Activated CD8-positive, alpha-beta T cell treated with anti-CD3 and anti-CD28 coated beads for 36 hours (primary cell): ENCODE measurements at regions not wholly inside any gene's neighbourhood (a gene's known extent, or its start where the extent isn't known, plus 50 kb on each side); places are given as distances from the start of the nearest gene placed in this dataset.

Source experiments
- ATAC-seq: fragments of 200-7000 bp; cut with Tn5 transposase; one replicate; pipeline ENCODE4 v1.10.0; 2021; ENCODE audit warnings: mild to moderate bottlenecking, moderate library complexity
- CTCF ChIA-PET: fragments of 350-600 bp; sonication (Branson Sonifier 250); formaldehyde crosslinking; loops from one replicate; lab custom pipeline; 2021; ENCODE audit warnings: antibody characterized with exemption; lab: Charles Lee
- POLR2A ChIA-PET: fragments of 350-600 bp; sonication (Branson Sonifier 250); formaldehyde crosslinking; loops from one replicate; lab custom pipeline; 2021; ENCODE audit warnings: antibody characterized with exemption; lab: Charles Lee
- DNase-seq: peaks from one replicate; pipeline ENCODE4 v3.0.0-alpha.2; 2020
- H3K27ac Mint-ChIP-seq: one replicate; pipeline ENCODE4 v1.8.0; 2021; ENCODE audit warnings: mild to moderate bottlenecking, mixed read lengths
- H3K27me3 Mint-ChIP-seq: one replicate; pipeline ENCODE4 v1.8.0; 2021; ENCODE audit warnings: mixed read lengths
- H3K36me3 Mint-ChIP-seq: one replicate; pipeline ENCODE4 v1.8.0; 2021; ENCODE audit warnings: low read depth, mixed read lengths
- H3K4me1 Mint-ChIP-seq: one replicate; pipeline ENCODE4 v1.8.0; 2021; ENCODE audit warnings: low read depth, mixed read lengths
- H3K4me3 Mint-ChIP-seq: one replicate; pipeline ENCODE4 v1.8.0; 2021; ENCODE audit warnings: mild to moderate bottlenecking, moderate library complexity, mixed read lengths
- H3K9me3 Mint-ChIP-seq: one replicate; pipeline ENCODE4 v1.8.0; 2021; ENCODE audit warnings: mixed read lengths
- intact Hi-C: fragments of 100-400 bp; cut with micrococcal nuclease; formaldehyde crosslinking; loops from one replicate; pipeline ENCODE4 v1.10.0; 2022
- TF ChIP-seq, protein P1 (sequence below): fragments of 200-600 bp; IDR thresholded peaks from one replicate; pipeline ENCODE4 v1.8.0; 2022; ENCODE audit warnings: antibody characterized with exemption, mild to moderate bottlenecking

- Mint-ChIP-seq H3K9me3 (no peaks in the 10 kb centered on the region), H3K4me3 (no peak overlapping the region), H3K36me3 (no peaks in the 10 kb centered on the region), H3K27ac (no peak overlapping the region), H3K4me1 (no peaks in the 10 kb centered on the region), H3K27me3 (no peaks in the 10 kb centered on the region)
- ChIA-PET POLR2A (no interaction called here), CTCF (no interaction called here)
- DNase-seq = no peak
- ATAC-seq = no peak
- intact Hi-C loops = no loop called here
- TF ChIP-seq, protein P1, sequence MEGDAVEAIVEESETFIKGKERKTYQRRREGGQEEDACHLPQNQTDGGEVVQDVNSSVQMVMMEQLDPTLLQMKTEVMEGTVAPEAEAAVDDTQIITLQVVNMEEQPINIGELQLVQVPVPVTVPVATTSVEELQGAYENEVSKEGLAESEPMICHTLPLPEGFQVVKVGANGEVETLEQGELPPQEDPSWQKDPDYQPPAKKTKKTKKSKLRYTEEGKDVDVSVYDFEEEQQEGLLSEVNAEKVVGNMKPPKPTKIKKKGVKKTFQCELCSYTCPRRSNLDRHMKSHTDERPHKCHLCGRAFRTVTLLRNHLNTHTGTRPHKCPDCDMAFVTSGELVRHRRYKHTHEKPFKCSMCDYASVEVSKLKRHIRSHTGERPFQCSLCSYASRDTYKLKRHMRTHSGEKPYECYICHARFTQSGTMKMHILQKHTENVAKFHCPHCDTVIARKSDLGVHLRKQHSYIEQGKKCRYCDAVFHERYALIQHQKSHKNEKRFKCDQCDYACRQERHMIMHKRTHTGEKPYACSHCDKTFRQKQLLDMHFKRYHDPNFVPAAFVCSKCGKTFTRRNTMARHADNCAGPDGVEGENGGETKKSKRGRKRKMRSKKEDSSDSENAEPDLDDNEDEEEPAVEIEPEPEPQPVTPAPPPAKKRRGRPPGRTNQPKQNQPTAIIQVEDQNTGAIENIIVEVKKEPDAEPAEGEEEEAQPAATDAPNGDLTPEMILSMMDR = no peak
These were observed 380.0 kb downstream of the ACTL7B start for GRCh38 chr9:108475813-108476212.

DNA sequence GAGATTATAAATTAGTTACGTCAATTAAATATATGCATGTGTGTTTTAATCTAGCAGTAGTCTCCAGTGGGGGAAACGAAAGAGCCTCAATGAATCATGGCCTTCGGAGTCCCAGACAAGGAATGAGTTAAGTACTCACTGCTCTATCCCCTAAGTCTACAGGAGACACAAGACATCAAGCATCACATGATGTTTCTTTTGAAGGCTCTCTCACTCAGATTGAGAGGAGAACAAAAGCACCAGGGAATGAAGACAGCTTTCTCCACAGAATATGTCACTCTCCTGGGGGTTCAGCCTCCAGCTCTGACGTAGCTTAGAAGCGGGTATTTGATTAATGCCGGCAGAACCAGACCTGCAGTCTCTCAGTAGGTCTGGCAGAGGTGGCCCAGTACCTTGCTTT, 381.4 kb downstream of the ACTL7B start:
- Mint-ChIP-seq H3K27me3 (no peaks in the 10 kb centered on the region), H3K4me3 (no peak overlapping the region), H3K36me3 (no peaks in the 10 kb centered on the region), H3K4me1 (no peaks in the 10 kb centered on the region), H3K9me3 (no peaks in the 10 kb centered on the region), H3K27ac (no peak overlapping the region)
- CTCF ChIA-PET = no interaction called here
- intact Hi-C loops = no loop called here
- DNase-seq (no peak), ATAC-seq (no peak)
- TF ChIP-seq, protein P1 = no peak
- POLR2A ChIA-PET = no interaction called here

DNA sequence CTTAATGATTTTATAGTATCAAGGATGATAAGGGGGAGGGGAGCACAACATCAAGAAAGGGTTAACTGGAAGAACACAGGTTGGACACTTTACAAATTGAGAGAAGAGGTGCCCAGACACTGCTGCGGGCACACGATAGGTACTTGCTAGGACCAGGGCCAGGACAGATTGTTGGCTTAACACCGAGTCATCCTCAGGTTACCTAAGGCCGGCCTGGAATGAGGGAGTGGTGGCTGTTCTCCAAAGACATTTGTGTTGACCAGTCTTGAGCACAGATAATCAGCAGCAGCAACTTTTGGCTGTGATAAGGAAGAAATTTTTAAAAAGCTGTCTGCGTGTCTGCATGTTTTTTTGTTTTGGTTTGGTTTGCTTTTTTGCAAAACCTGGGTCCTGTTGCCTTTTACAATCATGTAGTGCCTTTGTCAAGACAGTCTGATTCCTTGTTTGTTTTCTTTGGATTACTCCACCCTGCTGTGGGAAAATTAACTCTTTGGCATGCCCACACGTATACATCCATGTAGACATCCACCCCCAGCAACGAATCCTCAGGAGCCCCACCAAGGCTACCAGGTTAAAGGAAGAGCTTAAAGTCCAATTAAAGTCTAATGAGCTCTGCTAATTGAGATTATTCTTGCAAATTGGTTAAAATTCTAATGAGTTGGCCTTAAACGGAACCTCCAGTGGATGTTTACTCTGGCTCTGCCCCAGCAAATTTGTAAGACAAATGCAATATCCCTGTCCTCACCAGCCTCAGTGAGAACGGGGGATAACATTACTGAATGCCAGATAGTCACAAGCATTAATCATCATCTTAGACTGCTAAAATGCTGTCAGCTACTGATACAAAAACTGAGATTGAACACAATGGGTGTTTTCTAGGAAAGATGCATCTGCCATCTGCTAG, 382.3 kb downstream of the ACTL7B start:
- no peaks in the 10 kb centered on the region for H3K4me1 Mint-ChIP-seq
- DNase-seq = no peak
- no peaks in the 10 kb centered on the region for H3K27me3 Mint-ChIP-seq
- H3K4me3 Mint-ChIP-seq = no peak overlapping the region
- CTCF ChIA-PET = no interaction called here
- intact Hi-C loops = no loop called here
- no peak overlapping the region for H3K27ac Mint-ChIP-seq
- TF ChIP-seq, protein P1 = no peak
- H3K9me3 Mint-ChIP-seq = no peaks in the 10 kb centered on the region
- POLR2A ChIA-PET = no interaction called here
- no peak for ATAC-seq
- no peaks in the 10 kb centered on the region for H3K36me3 Mint-ChIP-seq

GRCh38 chr9:108469654-108470053, 386.1 kb downstream of the ACTL7B start:
- DNase-seq (no peak), ATAC-seq (no peak)
- H3K27ac Mint-ChIP-seq = no peak overlapping the region
- CTCF ChIA-PET = interaction anchor here (1.5 kb wide), 1 partner anchor 294 kb away, joined by 3 read pairs; no protein-coding TSS in a partner anchor
- H3K4me1 Mint-ChIP-seq = no peaks in the 10 kb centered on the region
- no peaks in the 10 kb centered on the region for H3K36me3 Mint-ChIP-seq
- H3K9me3 Mint-ChIP-seq = no peaks in the 10 kb centered on the region
- H3K4me3 Mint-ChIP-seq = no peak overlapping the region
- POLR2A ChIA-PET = no interaction called here
- H3K27me3 Mint-ChIP-seq = no peaks in the 10 kb centered on the region
- TF ChIP-seq, protein P1 = no peak
- intact Hi-C loops = no loop called here

DNA sequence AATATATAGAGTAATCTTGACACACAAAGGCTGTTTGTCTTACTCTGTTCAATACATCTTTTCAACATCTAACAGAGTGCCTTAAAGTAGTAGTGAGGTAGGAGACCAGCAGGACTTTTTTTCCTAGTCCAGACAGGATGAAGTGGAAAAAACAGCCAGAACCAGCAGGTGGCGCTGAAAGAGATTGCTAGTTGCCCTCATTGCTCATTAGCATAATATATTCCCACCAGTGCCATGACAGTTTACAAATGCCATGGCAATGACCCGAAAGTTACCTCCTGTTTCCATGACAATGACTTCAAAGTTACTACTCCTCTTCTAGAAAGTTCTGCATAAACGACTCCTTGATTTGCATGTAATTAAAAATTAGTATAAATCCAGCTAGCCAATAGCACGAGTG, 387.4 kb downstream of the ACTL7B start:
- ChIA-PET CTCF (interaction anchor here (0.9 to 1.5 kb wide), 5 partner anchors 10 to 295 kb away, joined by 3 to 4 read pairs (median 3); no protein-coding TSS in a partner anchor), POLR2A (no interaction called here)
- ATAC-seq = no peak
- intact Hi-C loops = no loop called here
- no peaks in the 10 kb centered on the region for H3K4me1 Mint-ChIP-seq
- TF ChIP-seq, protein P1 = peak; percentile 44
- DNase-seq = peak; percentile 58
- H3K4me3 Mint-ChIP-seq = no peak overlapping the region
- H3K27ac Mint-ChIP-seq = no peak overlapping the region
- H3K36me3 Mint-ChIP-seq = no peaks in the 10 kb centered on the region
- H3K9me3 Mint-ChIP-seq = no peaks in the 10 kb centered on the region
- no peaks in the 10 kb centered on the region for H3K27me3 Mint-ChIP-seq
